SJSA1 (cell line): ENCODE measurements at regions not wholly inside any gene's neighbourhood (a gene's known extent, or its start where the extent isn't known, plus 50 kb on each side); places are given as distances from the start of the nearest gene placed in this dataset.

Experiments
- DNase-seq, 2 experiments: peaks; one replicate each; pipeline ENCODE4 v3.0.0-alpha.2; 2015 to 2020; ENCODE audit warnings: low spot score in 2 of 2, low read depth in 1 of 2
- H3K27ac ChIP-seq: fragments of 250-450 bp; sonication (Bioruptor Pico); 2 replicates; pipeline ENCODE4 v1.5.1; 2020; ENCODE audit warnings: mild to moderate bottlenecking, moderate library complexity
- H3K27me3 ChIP-seq: fragments of 250-450 bp; sonication (Bioruptor Pico); replicated peaks from 2 replicates; pipeline ENCODE4 v1.5.1; 2020; ENCODE audit warnings: mild to moderate bottlenecking, moderate library complexity
- H3K36me3 ChIP-seq: fragments of 250-450 bp; sonication (Bioruptor Pico); 2 replicates; pipeline ENCODE4 v1.5.1; 2020; ENCODE audit warnings: mild to moderate bottlenecking
- H3K4me1 ChIP-seq: fragments of 250-450 bp; sonication (Bioruptor Pico); replicated peaks from 2 replicates; pipeline ENCODE4 v1.6.1; 2021; ENCODE audit warnings: mild to moderate bottlenecking
- H3K4me3 ChIP-seq: fragments of 250-450 bp; sonication (Bioruptor Pico); 2 replicates; pipeline ENCODE4 v1.5.1; 2020; ENCODE audit warnings: mild to moderate bottlenecking
- H3K9me3 ChIP-seq: fragments of 250-450 bp; sonication (Bioruptor Pico); replicated peaks from 2 replicates; pipeline ENCODE4 v1.5.1; 2020; ENCODE audit warnings: mild to moderate bottlenecking

GRCh38 chr2:146207417-146207816 is 1637.4 kb upstream of the ACVR2A start:
- H3K4me3 ChIP-seq: no peak overlapping the region
- no peak for DNase-seq
- no peaks in the 10 kb centered on the region for H3K36me3 ChIP-seq
- H3K4me1 ChIP-seq: no peaks in the 10 kb centered on the region
- no peak overlapping the region for H3K27ac ChIP-seq
- 0 out of 2 replicates have a peak, but pooled peaks cover 2% of the 10 kb centered on the region for H3K9me3 ChIP-seq
- H3K27me3 ChIP-seq: no peaks in the 10 kb centered on the region

DNA sequence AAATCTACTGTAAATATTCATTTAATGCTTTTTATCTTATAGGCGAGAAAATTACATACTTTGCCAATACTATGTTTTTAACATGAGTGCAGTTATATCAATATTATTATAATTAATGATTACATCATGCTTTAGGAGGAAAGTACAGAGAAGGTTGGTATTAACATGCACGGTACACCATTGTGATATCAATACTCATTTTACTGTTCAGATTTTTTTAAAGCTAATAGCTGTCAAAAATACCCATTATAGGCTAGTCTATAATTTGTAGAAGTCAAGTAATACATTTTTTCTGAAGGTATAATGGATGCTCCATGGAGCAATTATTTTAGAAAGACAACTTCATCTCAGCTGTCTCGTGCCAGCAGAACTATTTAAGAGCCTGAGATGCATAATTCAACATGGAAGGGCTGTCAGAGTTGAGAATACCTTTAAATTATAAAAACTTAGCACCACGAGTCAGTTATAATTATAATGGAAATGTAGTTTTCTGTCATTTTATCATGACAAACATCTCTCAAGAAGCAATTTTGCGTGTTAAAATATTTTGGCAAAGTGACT is 1641.7 kb upstream of the ACVR2A start:
- no peak overlapping the region for H3K4me3 ChIP-seq
- no peak overlapping the region for H3K27ac ChIP-seq
- no peaks in the 10 kb centered on the region for H3K27me3 ChIP-seq
- H3K9me3 ChIP-seq: no peaks in the 10 kb centered on the region
- no peaks in the 10 kb centered on the region for H3K4me1 ChIP-seq
- H3K36me3 ChIP-seq: no peaks in the 10 kb centered on the region
- DNase-seq: no peak

GRCh38 chr2:146193619-146194018 is 1651.2 kb upstream of the ACVR2A start:
- DNase-seq: no peak
- H3K27me3 ChIP-seq: no peaks in the 10 kb centered on the region
- H3K4me1 ChIP-seq: no peaks in the 10 kb centered on the region
- no peaks in the 10 kb centered on the region for H3K36me3 ChIP-seq
- no peaks in the 10 kb centered on the region for H3K9me3 ChIP-seq
- no peak overlapping the region for H3K27ac ChIP-seq
- H3K4me3 ChIP-seq: no peak overlapping the region

- H3K4me1 ChIP-seq: no peaks in the 10 kb centered on the region
- H3K27me3 ChIP-seq: no peaks in the 10 kb centered on the region
- H3K36me3 ChIP-seq: no peaks in the 10 kb centered on the region
- H3K27ac ChIP-seq: no peak overlapping the region
- DNase-seq: no peak
- no peak overlapping the region for H3K4me3 ChIP-seq
- no peaks in the 10 kb centered on the region for H3K9me3 ChIP-seq
These were observed 1655.3 kb upstream of the ACVR2A start for GRCh38 chr2:146189541-146189940.

- no peak overlapping the region for H3K27ac ChIP-seq
- H3K9me3 ChIP-seq: no peaks in the 10 kb centered on the region
- H3K27me3 ChIP-seq: no peaks in the 10 kb centered on the region
- no peaks in the 10 kb centered on the region for H3K36me3 ChIP-seq
- H3K4me1 ChIP-seq: no peaks in the 10 kb centered on the region
- DNase-seq: no peak
- no peak overlapping the region for H3K4me3 ChIP-seq
These were observed 1654.0 kb upstream of the ZEB2 start for GRCh38 chr2:146173934-146174333.

- no peak for DNase-seq
- Histone ChIP-seq H3K9me3 (no peaks in the 10 kb centered on the region; the same call in 1 of the 2 replicates), H3K27ac (no peak overlapping the region), H3K4me1 (no peaks in the 10 kb centered on the region), H3K36me3 (no peaks in the 10 kb centered on the region), H3K27me3 (no peaks in the 10 kb centered on the region; the same call in 1 of the 2 replicates), H3K4me3 (no peak overlapping the region)
These were observed 1641.5 kb upstream of the ZEB2 start for GRCh38 chr2:146161256-146161882.

- Histone ChIP-seq H3K4me1 (no peaks in the 10 kb centered on the region), H3K36me3 (no peaks in the 10 kb centered on the region), H3K4me3 (no peak overlapping the region), H3K27me3 (no peaks in the 10 kb centered on the region; the same call in 1 of the 2 replicates), H3K9me3 (no peaks in the 10 kb centered on the region; the same call in 1 of the 2 replicates), H3K27ac (no peak overlapping the region)
- DNase-seq: no peak
These were observed 1638.3 kb upstream of the ZEB2 start for GRCh38 chr2:146158072-146158674.

- Histone ChIP-seq H3K4me1 (no peaks in the 10 kb centered on the region), H3K4me3 (no peak overlapping the region), H3K27me3 (no peaks in the 10 kb centered on the region), H3K36me3 (no peaks in the 10 kb centered on the region), H3K27ac (no peak overlapping the region), H3K9me3 (no peaks in the 10 kb centered on the region)
- DNase-seq: no peak
These were observed 1627.6 kb upstream of the ZEB2 start for GRCh38 chr2:146147448-146148012.

GRCh38 chr2:146143971-146144370 is 1624.1 kb upstream of the ZEB2 start:
- H3K27ac ChIP-seq: no peak overlapping the region
- H3K9me3 ChIP-seq: no peaks in the 10 kb centered on the region
- DNase-seq: no peak
- no peaks in the 10 kb centered on the region for H3K36me3 ChIP-seq
- no peaks in the 10 kb centered on the region for H3K4me1 ChIP-seq
- H3K4me3 ChIP-seq: no peak overlapping the region
- H3K27me3 ChIP-seq: no peaks in the 10 kb centered on the region

DNA sequence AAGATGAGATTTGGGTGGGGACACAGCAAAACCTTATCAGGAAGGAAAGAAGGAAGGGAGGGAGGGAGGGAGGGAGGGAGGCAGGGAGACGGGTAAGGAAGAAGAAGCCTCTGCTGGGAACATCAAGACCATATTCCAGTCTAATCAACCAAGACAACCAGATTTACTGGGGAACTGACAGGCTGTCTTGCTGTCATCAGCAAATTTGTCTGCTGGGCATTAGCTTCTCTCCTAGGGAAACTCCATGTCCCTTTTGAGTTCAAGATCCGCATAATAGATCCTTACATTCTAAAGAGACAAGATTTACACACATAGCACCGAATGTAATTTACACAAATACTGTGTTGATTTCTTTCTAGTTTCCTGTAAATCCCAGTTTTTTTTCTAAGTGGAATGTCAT is 1618.9 kb upstream of the ZEB2 start:
- Histone ChIP-seq H3K9me3 (0 out of 2 replicates have a peak, but pooled peaks cover 2% of the 10 kb centered on the region), H3K27ac (no peak overlapping the region), H3K4me3 (no peak overlapping the region), H3K27me3 (no peaks in the 10 kb centered on the region), H3K4me1 (peaks cover 4% of the 10 kb centered on the region; the same call in 1 of the 2 replicates), H3K36me3 (no peaks in the 10 kb centered on the region)
- DNase-seq: no peak

DNA sequence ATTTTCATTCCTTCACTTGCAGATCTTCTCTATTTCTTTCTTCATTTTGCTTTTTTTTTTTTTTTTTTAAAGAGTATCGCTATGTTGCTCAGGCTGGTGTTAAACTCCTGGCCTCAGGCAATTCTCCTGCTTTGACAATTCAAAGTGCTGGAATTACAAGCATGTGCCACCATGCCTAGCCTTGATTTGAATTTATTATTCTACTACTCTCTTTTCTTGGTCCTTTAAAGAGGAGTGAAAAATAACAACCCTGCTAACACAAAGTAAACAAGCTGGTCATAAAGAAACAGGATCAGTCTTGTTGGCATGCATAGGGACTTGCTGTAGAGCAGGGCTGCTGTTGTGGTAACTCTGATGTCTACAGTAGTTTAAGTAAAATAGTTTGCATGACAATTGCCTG is 1615.3 kb upstream of the ZEB2 start:
- Histone ChIP-seq H3K4me1 (peaks cover 4% of the 10 kb centered on the region; the same call in 1 of the 2 replicates), H3K27ac (no peak overlapping the region), H3K9me3 (0 out of 2 replicates have a peak, but pooled peaks cover 2% of the 10 kb centered on the region), H3K27me3 (no peaks in the 10 kb centered on the region), H3K36me3 (no peaks in the 10 kb centered on the region), H3K4me3 (no peak overlapping the region)
- DNase-seq: peak in 1 of 2 experiments; percentile 57

DNA sequence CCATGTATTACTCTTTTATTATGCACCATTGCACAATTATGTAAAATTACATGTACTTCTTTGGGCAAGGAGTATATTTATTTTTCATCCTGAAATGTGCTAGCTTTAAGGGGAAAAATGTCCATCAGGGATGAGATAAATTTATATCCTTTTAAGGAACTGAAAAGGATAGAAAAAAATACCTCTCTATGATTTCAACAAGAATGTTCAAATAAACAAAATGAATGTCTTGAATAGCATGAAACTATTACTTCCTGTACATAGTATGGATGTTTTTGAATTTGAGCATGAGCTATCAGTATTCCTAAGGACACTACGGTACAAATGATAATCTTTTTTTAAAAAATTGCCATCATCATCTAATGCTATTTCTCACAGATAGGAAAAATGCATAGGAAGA is 1611.9 kb upstream of the ZEB2 start:
- no peak for DNase-seq
- Histone ChIP-seq H3K9me3 (0 out of 2 replicates have a peak, but pooled peaks cover 2% of the 10 kb centered on the region), H3K36me3 (no peaks in the 10 kb centered on the region), H3K27me3 (no peaks in the 10 kb centered on the region), H3K4me3 (no peak overlapping the region), H3K4me1 (peaks cover 4% of the 10 kb centered on the region; the same call in 1 of the 2 replicates), H3K27ac (no peak overlapping the region)

DNA sequence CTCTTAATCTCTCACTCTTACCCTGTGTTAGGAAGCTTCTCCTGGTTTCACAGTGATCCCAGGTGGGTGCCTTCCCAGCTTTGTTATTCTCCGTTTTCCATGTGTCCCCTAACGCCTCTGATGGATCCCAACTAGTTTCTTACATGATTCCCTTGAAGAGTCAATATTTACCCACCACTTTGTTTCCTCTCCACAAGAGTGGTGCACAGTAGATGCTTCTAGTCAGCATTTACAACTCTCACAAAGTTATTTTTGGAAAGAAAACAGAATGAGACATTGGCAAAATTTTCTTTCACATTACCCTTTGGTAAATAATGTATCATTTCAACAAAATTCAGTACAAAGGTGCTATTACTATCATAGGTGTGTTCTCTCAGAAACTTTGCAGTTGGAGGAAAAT is 1611.1 kb upstream of the ZEB2 start:
- peaks cover 4% of the 10 kb centered on the region; the same call in 1 of the 2 replicates for H3K4me1 ChIP-seq
- no peaks in the 10 kb centered on the region for H3K27me3 ChIP-seq

DNA sequence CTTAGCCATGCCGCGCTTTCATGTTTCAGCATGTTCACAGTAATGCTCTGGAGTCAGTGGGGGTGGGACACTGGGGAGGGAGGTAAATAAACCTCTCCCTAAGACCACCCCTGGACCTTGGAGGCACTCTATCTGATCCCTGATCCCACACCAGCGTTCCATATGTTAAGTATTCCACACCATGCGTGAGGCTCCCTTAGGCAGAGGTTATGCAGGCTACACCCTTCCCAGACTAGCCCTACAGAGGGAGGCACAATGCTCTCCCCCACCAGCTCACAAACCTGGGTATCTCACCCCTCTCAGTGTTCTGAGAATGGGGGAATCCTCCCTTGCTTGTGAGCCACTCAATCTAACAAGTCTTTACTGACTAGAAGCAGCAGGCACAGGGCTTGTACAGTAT is 1610.4 kb upstream of the ZEB2 start:
- DNase-seq: no peak
- Histone ChIP-seq H3K4me3 (no peak overlapping the region), H3K9me3 (0 out of 2 replicates have a peak, but pooled peaks cover under 1% of the 10 kb centered on the region), H3K36me3 (no peaks in the 10 kb centered on the region), H3K27me3 (no peaks in the 10 kb centered on the region), H3K4me1 (peaks cover 12% of the 10 kb centered on the region), H3K27ac (no peak overlapping the region)

More for the DNA sequence above, 1611.1 kb upstream of the ZEB2 start:
- no peaks in the 10 kb centered on the region for H3K36me3 ChIP-seq
- H3K27ac ChIP-seq: no peak overlapping the region
- DNase-seq: no peak
- 0 out of 2 replicates have a peak, but pooled peaks cover 2% of the 10 kb centered on the region for H3K9me3 ChIP-seq
- no peak overlapping the region for H3K4me3 ChIP-seq
